K562 (cell line): ENCODE measurements at regions not wholly inside any gene's neighbourhood (a gene's known extent, or its start where the extent isn't known, plus 50 kb on each side); places are given as distances from the start of the nearest gene placed in this dataset.

Experiments used
- ATAC-seq: fragments of 200-7000 bp; cut with Tn5 transposase; 3 replicates; pipeline ENCODE4 v1.9.1; 2020; ENCODE audit warnings: moderate library complexity
- BruUV-seq: library from RNA; stranded (reverse); fragments of 400-500 nt; replicated peaks from 2 replicates; lab custom pipeline; 2021; lab: Mats Ljungman, UMichigan
- CTCF ChIA-PET: fragments of 300-600 bp; formaldehyde crosslinking; extraction: SDS; loops from one replicate; lab custom pipeline; 2021; ENCODE audit warnings: low intra/inter-chr PET ratio; lab: Yijun Ruan, JAX
- POLR2A ChIA-PET: fragments of 300-600, 350-650 bp; sonication (Branson Sonifier 250); formaldehyde crosslinking; extraction: SDS; loops from one replicate; lab custom pipeline; 2021; ENCODE audit warnings: antibody characterized with exemption, inconsistent platforms; lab: Yijun Ruan, JAX
- DNase-seq, 4 experiments: peaks; one replicate each; pipeline versions ENCODE4 v3.0.0 to v3.0.0-alpha.2; 2011 to 2018; ENCODE audit warnings: low spot score in 3 of 4, mixed read lengths in 3 of 4; ENCODE audit errors: extremely low read depth in 1 of 4
- FAIRE-seq: peaks from 2 replicates; lab custom pipeline; 2011; peaks lifted over from hg19 to GRCh38; lab: Jason Lieb, UNC
- H2AFZ ChIP-seq: 2 replicates; pipeline ENCODE4 v1.6.0; 2011; ENCODE audit warnings: low read depth, low read length, control low read depth, inconsistent platforms
- H3K27ac ChIP-seq: fragments of 200-600 bp; 3 replicates; pipeline ENCODE4 v1.8.0; 2011; ENCODE audit warnings: low read depth, mild to moderate bottlenecking, control low read depth, inconsistent platforms, low read length, moderate library complexity, mixed read lengths; ENCODE audit errors: extremely low read depth
- H3K27me3 ChIP-seq, 2 experiments: fragments of 300-600 bp in 1 of 2; 2 replicates in 1 of 2; 3 replicates in 1 of 2; pipeline versions ENCODE4 v1.6.0 to v1.8.0; 2011; ENCODE audit warnings: inconsistent platforms in 2 of 2, low read length in 2 of 2, mild to moderate bottlenecking in 1 of 2, mixed read lengths in 1 of 2, moderate library complexity in 1 of 2; ENCODE audit not compliant: control insufficient read depth in 2 of 2, insufficient read depth in 2 of 2
- H3K36me3 ChIP-seq: fragments of 300-600 bp; 3 replicates; pipeline ENCODE4 v1.8.0; 2011; ENCODE audit warnings: mild to moderate bottlenecking, low read length, inconsistent platforms; ENCODE audit not compliant: control insufficient read depth, insufficient read depth
- H3K4me1 ChIP-seq, 2 experiments: fragments of 200-600 bp in 1 of 2; replicated peaks in 1 of 2; 2 replicates in 1 of 2; 3 replicates in 1 of 2; pipeline versions ENCODE4 v1.5.1 to v1.8.0; 2011; ENCODE audit warnings: inconsistent platforms in 2 of 2, low read length in 2 of 2, mild to moderate bottlenecking in 1 of 2, mixed read lengths in 1 of 2, moderate library complexity in 1 of 2; ENCODE audit not compliant: control insufficient read depth in 2 of 2, insufficient read depth in 2 of 2
- H3K4me2 ChIP-seq: 2 replicates; pipeline ENCODE4 v1.6.1; 2011; ENCODE audit warnings: low read length, control low read depth, inconsistent platforms, mixed read lengths; ENCODE audit not compliant: insufficient read depth
- H3K4me3 ChIP-seq: fragments of 200-600 bp; sonication (generic), shearing (Covaris generic); 2 replicates; pipeline ENCODE4 v1.5.1; 2016; ENCODE audit warnings: control low read depth, inconsistent platforms
- H3K79me2 ChIP-seq: fragments of 200-600 bp; 3 replicates; pipeline ENCODE4 v1.8.0; 2011; ENCODE audit warnings: low read length, inconsistent platforms; ENCODE audit not compliant: control insufficient read depth, insufficient read depth
- H3K9ac ChIP-seq, 2 experiments: 2 replicates each; pipeline versions ENCODE4 v1.6.0 to v1.6.1; 2011; ENCODE audit warnings: low read depth in 2 of 2, low read length in 2 of 2, control low read depth in 1 of 2, inconsistent platforms in 1 of 2, mild to moderate bottlenecking in 1 of 2, mixed read lengths in 1 of 2; ENCODE audit not compliant: insufficient read depth in 1 of 2
- H3K9me1 ChIP-seq: one replicate; pipeline ENCODE4 v1.6.0; 2011; ENCODE audit warnings: inconsistent platforms, mild to moderate bottlenecking, low read length, moderate library complexity; ENCODE audit not compliant: control insufficient read depth, insufficient read depth
- H3K9me3 ChIP-seq: replicated peaks from 2 replicates; pipeline ENCODE4 v1.5.1; 2011; ENCODE audit warnings: low read depth, low read length, inconsistent platforms; ENCODE audit not compliant: control insufficient read depth, insufficient read depth
- H4K20me1 ChIP-seq: replicated peaks from 2 replicates; pipeline ENCODE4 v1.6.1; 2011; ENCODE audit warnings: low read length, inconsistent platforms, mixed read lengths; ENCODE audit not compliant: control insufficient read depth, insufficient read depth
- CEBPB ChIP-seq: fragments of 450-650 bp; IDR thresholded peaks from 2 replicates; pipeline ENCODE4 v1.6.1; 2016; ENCODE audit warnings: missing genetic modification characterization, missing compliant biosample characterization
- CEBPG ChIP-seq, 3 experiments: fragments of 200-800 bp in 1 of 3; sonication (Bioruptor generic) in 1 of 3; sonication (generic) in 1 of 3; formaldehyde crosslinking in 1 of 3; IDR thresholded peaks in 2 of 3; conservative IDR thresholded peaks in 1 of 3; 2 replicates each; pipeline versions ENCODE4 v1.6.1 to v1.8.0; 2016 to 2022; ENCODE audit warnings: missing compliant biosample characterization in 2 of 3, missing genetic modification characterization in 2 of 3, mild to moderate bottlenecking in 1 of 3, missing genetic modification reagents in 1 of 3
- KLF16 ChIP-seq: IDR thresholded peaks from 2 replicates; pipeline ENCODE4 v1.6.1; 2016; ENCODE audit warnings: antibody characterized with exemption
- MCM7 ChIP-seq, 2 experiments: fragments of 450-650 bp; IDR thresholded peaks; 2 replicates each; pipeline ENCODE4 v1.6.1; 2016 to 2018
- MEIS2 ChIP-seq: fragments of 450-650 bp; IDR thresholded peaks from 2 replicates; pipeline ENCODE4 v1.6.1; 2014; ENCODE audit warnings: mild to moderate bottlenecking; ENCODE audit not compliant: partially characterized antibody
- NELFE ChIP-seq: IDR thresholded peaks from 2 replicates; pipeline ENCODE4 v1.6.1; 2011; ENCODE audit warnings: mild to moderate bottlenecking; ENCODE audit not compliant: insufficient read depth, insufficient read length
- NFYB ChIP-seq: IDR thresholded peaks from 2 replicates; pipeline ENCODE4 v1.6.1; 2011; ENCODE audit warnings: mild to moderate bottlenecking, moderate library complexity; ENCODE audit not compliant: insufficient read length; ENCODE audit errors: extremely low read depth
- WGBS: fragments of 100-300 bp; shearing (Covaris generic); methylation state at CpG from one replicate; pipeline ENCODE4 v1.1.6; 2016; ENCODE audit warnings: low coverage, mixed read lengths; ENCODE audit not compliant: insufficient coverage; ENCODE audit errors: missing lambda C conversion rate; 5-methylcytosine and 5-hydroxymethylcytosine counted together
- in situ Hi-C: fragments of 300-500 bp; cut with MboI; formaldehyde crosslinking; loops from 4 replicates; pipeline ENCODE4 v1.15.0; 2018; ENCODE audit warnings: inconsistent platforms, mixed read lengths
- intact Hi-C: fragments of 100-400 bp; cut with micrococcal nuclease; formaldehyde crosslinking; loops from 2 replicates; pipeline ENCODE4 v1.14.2; 2022
- TF ChIP-seq, protein P1 (sequence below): fragments of 250-450 bp; sonication (Bioruptor Pico); IDR thresholded peaks from 2 replicates; pipeline ENCODE4 v1.4.0; 2020
- TF ChIP-seq, protein P2 (sequence below): fragments of 250-450 bp; sonication (Bioruptor Pico); IDR thresholded peaks from 2 replicates; pipeline ENCODE4 v1.8.0; 2022; ENCODE audit warnings: moderate library complexity, mild to moderate bottlenecking, inconsistent platforms
- TF ChIP-seq, protein P3 (sequence below), 2 experiments: fragments of 450-650 bp in 1 of 2; sonication (generic) in 1 of 2; formaldehyde crosslinking in 1 of 2; IDR thresholded peaks in 1 of 2; conservative IDR thresholded peaks in 1 of 2; 2 replicates each; pipeline versions ENCODE4 v1.6.1 to v1.8.1; 2016 to 2023; ENCODE audit warnings: mild to moderate bottlenecking in 2 of 2, moderate library complexity in 2 of 2, inconsistent platforms in 1 of 2, missing genetic modification reagents in 1 of 2
- TF ChIP-seq, protein P4 (sequence below), 2 experiments: fragments of 250-450 bp in 1 of 2; fragments of 450-650 bp in 1 of 2; sonication (Bioruptor Pico) in 1 of 2; IDR thresholded peaks; 2 replicates each; pipeline versions ENCODE4 v1.6.1 to v1.8.0; 2016 to 2021; ENCODE audit warnings: mild to moderate bottlenecking in 2 of 2, moderate library complexity in 2 of 2, missing compliant biosample characterization in 1 of 2, missing genetic modification characterization in 1 of 2

DNA sequence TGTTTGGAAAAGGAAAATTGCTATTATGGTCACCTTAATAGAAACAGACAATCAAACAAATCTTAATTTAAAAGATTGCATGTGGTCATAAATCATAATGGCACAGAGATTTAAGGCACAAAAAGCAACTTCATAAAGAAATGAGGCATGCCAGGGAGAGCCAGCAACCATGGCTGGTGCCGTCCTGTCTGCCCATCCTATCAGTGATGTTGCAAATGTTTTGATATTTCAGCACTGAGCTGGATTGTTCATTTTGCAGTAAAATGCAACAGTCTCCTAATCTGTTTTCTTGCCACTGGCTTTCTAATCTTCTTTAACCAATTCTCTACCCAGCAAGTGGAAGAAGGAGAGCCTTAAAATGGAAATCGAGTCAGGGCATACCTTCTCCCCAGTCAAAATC, 249.8 kb downstream of the SAMD5 start:
- no peak for TF ChIP-seq NELFE
- TF ChIP-seq, protein P1, sequence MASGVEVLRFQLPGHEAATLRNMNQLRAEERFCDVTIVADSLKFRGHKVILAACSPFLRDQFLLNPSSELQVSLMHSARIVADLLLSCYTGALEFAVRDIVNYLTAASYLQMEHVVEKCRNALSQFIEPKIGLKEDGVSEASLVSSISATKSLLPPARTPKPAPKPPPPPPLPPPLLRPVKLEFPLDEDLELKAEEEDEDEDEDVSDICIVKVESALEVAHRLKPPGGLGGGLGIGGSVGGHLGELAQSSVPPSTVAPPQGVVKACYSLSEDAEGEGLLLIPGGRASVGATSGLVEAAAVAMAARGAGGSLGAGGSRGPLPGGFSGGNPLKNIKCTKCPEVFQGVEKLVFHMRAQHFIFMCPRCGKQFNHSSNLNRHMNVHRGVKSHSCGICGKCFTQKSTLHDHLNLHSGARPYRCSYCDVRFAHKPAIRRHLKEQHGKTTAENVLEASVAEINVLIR (CRISPR knock-in tag): no peak

DNA sequence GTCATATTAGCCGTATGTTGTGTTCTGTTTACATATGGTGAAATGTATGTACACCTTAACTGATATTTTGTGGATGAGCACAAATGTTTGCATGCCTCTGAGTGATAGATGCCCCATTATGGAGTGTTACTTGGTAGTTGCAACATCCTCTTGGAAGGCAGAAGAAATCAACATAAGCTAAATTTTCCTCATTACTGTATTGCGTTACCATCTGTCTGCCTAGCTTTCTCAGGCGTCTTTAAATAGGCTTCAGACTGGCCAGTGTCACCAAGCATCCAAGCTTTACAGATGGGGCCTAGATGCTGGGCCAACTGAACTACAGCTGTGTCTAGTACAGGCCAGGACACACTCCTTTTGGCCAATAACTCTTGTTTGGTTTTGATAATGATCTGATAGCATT, 250.6 kb downstream of the SAMD5 start:
- no peak overlapping the region for H2AFZ ChIP-seq
- H4K20me1 ChIP-seq: no peaks in the 10 kb centered on the region
- peak; percentile 56 for ATAC-seq
- 78% methylated on average over 3 of the region's 3 CpGs for WGBS
- H3K4me1 ChIP-seq: no peaks in the 10 kb centered on the region
- no peaks in the 10 kb centered on the region for H3K36me3 ChIP-seq
- in situ Hi-C loops: no loop called here
- FAIRE-seq: no peak
- no TSS peak for BruUV-seq
- POLR2A ChIA-PET: interaction anchor here (0.6 to 1.2 kb wide), 2 partner anchors 26 to 375 kb away, joined by 3 read pairs; no protein-coding TSS in a partner anchor
- no peaks in the 10 kb centered on the region for H3K9me3 ChIP-seq
- CTCF ChIA-PET: no interaction called here
- intact Hi-C loops: no loop called here
- no peak overlapping the region for H3K4me2 ChIP-seq
- no peak overlapping the region for H3K27ac ChIP-seq
- TF ChIP-seq, protein P2, sequence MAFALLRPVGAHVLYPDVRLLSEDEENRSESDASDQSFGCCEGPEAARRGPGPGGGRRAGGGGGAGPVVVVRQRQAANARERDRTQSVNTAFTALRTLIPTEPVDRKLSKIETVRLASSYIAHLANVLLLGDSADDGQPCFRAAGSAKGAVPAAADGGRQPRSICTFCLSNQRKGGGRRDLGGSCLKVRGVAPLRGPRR (CRISPR knock-in tag): no peak
- TF ChIP-seq CEBPG (CRISPR knock-in tag; IDR thresholded peaks at IDR 0.05): peak; percentile 30; the same call in 1 of the 2 replicates
- peak; percentile 90 to 95 for TF ChIP-seq CEBPG (tag; conservative IDR thresholded peaks at IDR 0.05 in 1 of 2, IDR thresholded peaks at IDR 0.05 in 1 of 2)
- TF ChIP-seq MCM7 (IDR thresholded peaks at IDR 0.05): no peak
- no peak for TF ChIP-seq KLF16
- peak; percentile 93 for TF ChIP-seq CEBPB (tag)
- TF ChIP-seq NFYB: no peak
- peak; percentile 48 for TF ChIP-seq MEIS2
- TF ChIP-seq, protein P3, sequence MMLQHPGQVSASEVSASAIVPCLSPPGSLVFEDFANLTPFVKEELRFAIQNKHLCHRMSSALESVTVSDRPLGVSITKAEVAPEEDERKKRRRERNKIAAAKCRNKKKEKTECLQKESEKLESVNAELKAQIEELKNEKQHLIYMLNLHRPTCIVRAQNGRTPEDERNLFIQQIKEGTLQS (IDR thresholded peaks at IDR 0.05): peak; percentile 86
- TF ChIP-seq, protein P3 (CRISPR knock-in tag; conservative IDR thresholded peaks at IDR 0.05): no peak
- TF ChIP-seq, protein P4, sequence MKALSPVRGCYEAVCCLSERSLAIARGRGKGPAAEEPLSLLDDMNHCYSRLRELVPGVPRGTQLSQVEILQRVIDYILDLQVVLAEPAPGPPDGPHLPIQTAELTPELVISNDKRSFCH (CRISPR knock-in tag; IDR thresholded peaks at IDR 0.05): no peak
- TF ChIP-seq, protein P4 (tag; IDR thresholded peaks at IDR 0.05): no peak
- no peaks in the 10 kb centered on the region for H3K27me3 ChIP-seq
- no peak overlapping the region for H3K9ac ChIP-seq
- H3K9me1 ChIP-seq: no peaks in the 10 kb centered on the region
- DNase-seq: no peak
- no peak overlapping the region for H3K4me3 ChIP-seq
- no peaks in the 10 kb centered on the region for H3K79me2 ChIP-seq

More for the DNA sequence above, 249.8 kb downstream of the SAMD5 start:
- Histone ChIP-seq H3K9me3 (no peaks in the 10 kb centered on the region), H3K4me1 (no peaks in the 10 kb centered on the region), H3K79me2 (no peaks in the 10 kb centered on the region), H3K9ac (no peak overlapping the region), H2AFZ (no peak overlapping the region), H3K4me2 (no peak overlapping the region), H3K27ac (no peak overlapping the region), H3K27me3 (no peaks in the 10 kb centered on the region), H4K20me1 (no peaks in the 10 kb centered on the region), H3K36me3 (no peaks in the 10 kb centered on the region), H3K9me1 (no peaks in the 10 kb centered on the region), H3K4me3 (no peak overlapping the region)
- POLR2A ChIA-PET: interaction anchor here (0.7 to 1.2 kb wide), 2 partner anchors 27 to 751 kb away, joined by 3 read pairs; no protein-coding TSS in a partner anchor
- BruUV-seq: no TSS peak
- ATAC-seq: no peak
- in situ Hi-C loops (no loop called here), intact Hi-C loops (no loop called here)
- CTCF ChIA-PET: no interaction called here
- no peak for FAIRE-seq
- WGBS: 77% methylated on average over 2 of the region's 2 CpGs
- DNase-seq: no peak
